Testis (tissue), 2 donors: ENCODE measurements at regions not wholly inside any gene's neighbourhood (a gene's known extent, or its start where the extent isn't known, plus 50 kb on each side); places are given as distances from the start of the nearest gene placed in this dataset.
"Not testable (repeated sequence)": the region's sequence is repeated elsewhere in the genome, so short reads cannot be mapped to it uniquely, and the experiment has no call there.

Experiments
- DNase-seq: peaks from one replicate; pipeline ENCODE4 v3.0.0-alpha.2; 2019
- H3K27ac ChIP-seq, 2 donors: fragments of 200-600 bp; sonication (generic); one replicate each; pipeline ENCODE4 v1.5.1; 2019
- H3K27me3 ChIP-seq: fragments of 200-600 bp; sonication (generic); one replicate; pipeline ENCODE4 v1.5.1; 2019
- H3K36me3 ChIP-seq: fragments of 200-600 bp; sonication (generic); one replicate; pipeline ENCODE4 v1.5.1; 2017; ENCODE audit warnings: low read depth; ENCODE audit errors: missing control alignments
- H3K4me1 ChIP-seq: fragments of 200-600 bp; sonication (generic); one replicate; pipeline ENCODE4 v1.5.1; 2019
- H3K4me3 ChIP-seq, 2 donors: fragments of 200-600 bp; sonication (generic); one replicate each; pipeline ENCODE4 v1.5.1; 2017 to 2019
- H3K9me3 ChIP-seq: fragments of 200-600 bp; sonication (generic); one replicate; pipeline ENCODE4 v1.5.1; 2017
- POLR2A ChIP-seq: fragments of 450-650 bp; IDR thresholded peaks from one replicate; pipeline ENCODE4 v1.6.1; 2017; ENCODE audit warnings: antibody characterized with exemption, mild to moderate bottlenecking, moderate library complexity
- WGBS, 2 donors: methylation state at CpG; one replicate each; pipeline ENCODE4 v1.1.5; 2018; 5-methylcytosine and 5-hydroxymethylcytosine counted together
- intact Hi-C: fragments of 100-400 bp; cut with DNase I; formaldehyde crosslinking; loops from one replicate; pipeline ENCODE4 v1.15.1; 2023; ENCODE audit warnings: low total_unique reads
- TF ChIP-seq, protein P1 (sequence below), 3 experiments: fragments of 450-650 bp in 2 of 3; fragments of 200-600 bp in 1 of 3; sonication (generic) in 1 of 3; IDR thresholded peaks; one replicate each; pipeline ENCODE4 v1.5.1; 2016 to 2019; ENCODE audit warnings: antibody characterized with exemption in 3 of 3, mild to moderate bottlenecking in 2 of 3, moderate library complexity in 1 of 3

DNA sequence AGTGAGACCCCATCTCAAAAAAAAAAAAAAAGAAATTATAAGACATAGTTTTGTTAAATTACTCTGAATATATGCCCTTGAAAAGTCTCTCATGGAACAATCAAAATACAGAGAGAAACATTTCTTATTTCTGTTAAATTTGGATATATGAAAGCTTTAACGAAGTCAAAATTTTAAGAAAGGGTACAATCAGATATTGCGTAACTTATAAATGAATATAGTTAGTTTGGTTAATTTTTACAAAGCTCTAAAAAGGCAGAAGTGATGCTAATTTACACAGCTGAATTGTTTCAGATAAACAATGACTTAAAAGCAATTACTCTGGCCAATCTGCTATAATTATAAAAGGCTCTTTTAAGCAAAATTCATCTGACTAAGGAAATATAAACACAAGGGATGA lies 611.6 kb upstream of the CCDC179 start:
- H3K4me1 ChIP-seq: no peaks in the 10 kb centered on the region
- TF ChIP-seq POLR2A: no peak
- TF ChIP-seq, protein P1, sequence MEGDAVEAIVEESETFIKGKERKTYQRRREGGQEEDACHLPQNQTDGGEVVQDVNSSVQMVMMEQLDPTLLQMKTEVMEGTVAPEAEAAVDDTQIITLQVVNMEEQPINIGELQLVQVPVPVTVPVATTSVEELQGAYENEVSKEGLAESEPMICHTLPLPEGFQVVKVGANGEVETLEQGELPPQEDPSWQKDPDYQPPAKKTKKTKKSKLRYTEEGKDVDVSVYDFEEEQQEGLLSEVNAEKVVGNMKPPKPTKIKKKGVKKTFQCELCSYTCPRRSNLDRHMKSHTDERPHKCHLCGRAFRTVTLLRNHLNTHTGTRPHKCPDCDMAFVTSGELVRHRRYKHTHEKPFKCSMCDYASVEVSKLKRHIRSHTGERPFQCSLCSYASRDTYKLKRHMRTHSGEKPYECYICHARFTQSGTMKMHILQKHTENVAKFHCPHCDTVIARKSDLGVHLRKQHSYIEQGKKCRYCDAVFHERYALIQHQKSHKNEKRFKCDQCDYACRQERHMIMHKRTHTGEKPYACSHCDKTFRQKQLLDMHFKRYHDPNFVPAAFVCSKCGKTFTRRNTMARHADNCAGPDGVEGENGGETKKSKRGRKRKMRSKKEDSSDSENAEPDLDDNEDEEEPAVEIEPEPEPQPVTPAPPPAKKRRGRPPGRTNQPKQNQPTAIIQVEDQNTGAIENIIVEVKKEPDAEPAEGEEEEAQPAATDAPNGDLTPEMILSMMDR (IDR thresholded peaks at IDR 0.05): no peak
- DNase-seq: no peak
- H3K27me3 ChIP-seq: no peaks in the 10 kb centered on the region
- no peaks in the 10 kb centered on the region for H3K36me3 ChIP-seq
- H3K9me3 ChIP-seq: no peaks in the 10 kb centered on the region
- no peak overlapping the region for H3K27ac ChIP-seq
- no peak overlapping the region for H3K4me3 ChIP-seq
- intact Hi-C loops: no loop called here
- WGBS, 2 donors: 49 to 74% methylated on average over 2 of the region's 2 CpGs

DNA sequence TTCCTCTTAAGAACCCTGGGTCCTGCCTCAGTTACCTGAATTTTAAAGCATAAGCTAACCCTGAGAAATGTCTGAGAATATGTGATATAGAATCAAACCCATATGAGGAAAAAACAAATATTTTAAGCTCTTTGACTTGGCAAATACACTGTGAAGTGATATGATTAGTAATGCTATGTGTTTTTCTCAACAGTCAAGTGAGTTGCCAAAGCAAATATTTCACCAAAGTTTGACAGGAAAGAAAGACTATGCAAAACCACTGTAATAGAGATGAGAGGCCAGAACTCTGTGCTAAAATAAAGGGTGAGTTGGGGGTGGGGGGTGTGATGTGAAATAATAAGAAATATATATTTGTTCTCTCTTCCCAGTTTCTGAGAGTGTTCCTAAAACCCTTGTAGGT lies 613.5 kb upstream of the CCDC179 start:
- DNase-seq: no peak
- TF ChIP-seq, protein P1 (IDR thresholded peaks at IDR 0.05): no peak
- no peak for TF ChIP-seq POLR2A
- no peaks in the 10 kb centered on the region for H3K4me1 ChIP-seq

DNA sequence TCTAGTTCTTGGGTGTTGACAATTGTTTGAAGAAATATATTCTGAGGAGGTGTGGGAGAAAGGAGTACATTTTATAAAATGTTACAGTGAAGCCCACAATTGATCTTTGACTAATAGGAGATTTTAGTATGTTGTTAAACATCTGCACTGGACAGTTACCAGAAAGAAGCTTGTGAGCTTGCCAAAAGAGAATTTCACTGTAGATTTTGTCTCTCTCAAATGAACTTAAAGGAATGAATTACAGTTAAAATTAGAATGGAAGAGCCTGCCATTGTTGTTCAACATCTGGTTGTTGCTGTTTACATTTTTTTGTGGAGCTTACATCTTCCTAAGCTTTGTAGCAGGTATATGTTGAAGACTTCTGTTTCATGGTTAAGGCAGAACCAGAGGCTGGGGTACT lies 620.5 kb upstream of the CCDC179 start:
- H3K36me3 ChIP-seq: no peaks in the 10 kb centered on the region
- H3K27ac ChIP-seq: no peak overlapping the region
- no peak for DNase-seq
- H3K4me1 ChIP-seq: no peaks in the 10 kb centered on the region
- H3K9me3 ChIP-seq: no peaks in the 10 kb centered on the region
- TF ChIP-seq, protein P1 (IDR thresholded peaks at IDR 0.05): no peak
- no peak for TF ChIP-seq POLR2A
- H3K27me3 ChIP-seq: no peaks in the 10 kb centered on the region
- H3K4me3 ChIP-seq: no peak overlapping the region
- intact Hi-C loops: no loop called here

More for the DNA sequence above, 613.5 kb upstream of the CCDC179 start:
- H3K36me3 ChIP-seq: no peaks in the 10 kb centered on the region
- H3K27me3 ChIP-seq: no peaks in the 10 kb centered on the region
- no peak overlapping the region for H3K4me3 ChIP-seq
- H3K27ac ChIP-seq: no peak overlapping the region
- H3K9me3 ChIP-seq: no peaks in the 10 kb centered on the region
- intact Hi-C loops: no loop called here

DNA sequence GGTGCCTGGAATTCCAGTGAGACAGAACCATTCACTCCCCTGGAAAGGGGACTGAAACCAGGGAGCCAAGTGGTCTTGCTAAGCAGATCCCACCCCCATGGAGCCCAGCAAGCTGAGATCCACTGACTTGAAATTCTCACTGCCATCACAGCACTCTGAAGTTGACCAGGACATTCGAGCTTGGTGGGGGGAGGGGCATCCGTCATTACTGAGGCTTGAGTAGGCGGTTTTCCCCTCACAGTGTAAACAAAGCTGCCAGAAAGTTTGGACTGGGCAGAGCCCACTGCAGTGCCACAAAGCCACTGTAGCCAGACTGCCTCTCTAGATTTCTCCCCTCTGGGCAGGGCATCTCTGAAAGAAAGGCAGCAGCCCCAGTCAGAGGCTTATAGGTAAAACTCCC lies 623.9 kb upstream of the CCDC179 start:
- intact Hi-C loops: not testable (repeated sequence)
- WGBS, 2 donors: 60 to 65% methylated on average over 2 to 3 of the region's 3 CpGs

DNA sequence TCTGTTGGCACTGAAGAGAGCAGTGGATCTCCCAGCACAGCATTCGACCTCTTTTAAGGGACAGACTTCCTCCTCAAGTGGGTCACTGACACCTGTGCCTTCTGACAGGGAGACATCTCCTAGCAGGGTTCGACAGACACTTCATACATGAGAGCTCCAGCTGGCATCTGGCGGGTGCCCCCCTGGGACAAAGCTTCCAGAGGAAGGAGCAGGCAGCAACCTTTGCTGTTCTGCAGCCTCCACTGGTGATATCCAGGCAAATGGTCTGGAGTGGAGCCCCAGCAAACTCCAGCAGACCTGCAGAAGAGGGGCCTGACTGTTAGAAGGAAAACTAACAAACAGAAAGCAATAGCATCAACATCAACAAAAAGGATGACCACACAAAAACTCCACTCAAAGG lies 624.3 kb upstream of the CCDC179 start:
- H3K36me3 ChIP-seq, intact Hi-C loops, H3K27me3 ChIP-seq, H3K27ac ChIP-seq, H3K4me1 ChIP-seq, DNase-seq, H3K4me3 ChIP-seq, H3K9me3 ChIP-seq: not testable (repeated sequence)
- 91 to 100% methylated on average over 1 to 3 of the region's 3 CpGs for WGBS, 2 donors

More for the DNA sequence above, 623.9 kb upstream of the CCDC179 start:
- not testable (repeated sequence) for H3K36me3 ChIP-seq, DNase-seq, H3K9me3 ChIP-seq, H3K27me3 ChIP-seq, H3K4me1 ChIP-seq, H3K4me3 ChIP-seq, H3K27ac ChIP-seq

DNA sequence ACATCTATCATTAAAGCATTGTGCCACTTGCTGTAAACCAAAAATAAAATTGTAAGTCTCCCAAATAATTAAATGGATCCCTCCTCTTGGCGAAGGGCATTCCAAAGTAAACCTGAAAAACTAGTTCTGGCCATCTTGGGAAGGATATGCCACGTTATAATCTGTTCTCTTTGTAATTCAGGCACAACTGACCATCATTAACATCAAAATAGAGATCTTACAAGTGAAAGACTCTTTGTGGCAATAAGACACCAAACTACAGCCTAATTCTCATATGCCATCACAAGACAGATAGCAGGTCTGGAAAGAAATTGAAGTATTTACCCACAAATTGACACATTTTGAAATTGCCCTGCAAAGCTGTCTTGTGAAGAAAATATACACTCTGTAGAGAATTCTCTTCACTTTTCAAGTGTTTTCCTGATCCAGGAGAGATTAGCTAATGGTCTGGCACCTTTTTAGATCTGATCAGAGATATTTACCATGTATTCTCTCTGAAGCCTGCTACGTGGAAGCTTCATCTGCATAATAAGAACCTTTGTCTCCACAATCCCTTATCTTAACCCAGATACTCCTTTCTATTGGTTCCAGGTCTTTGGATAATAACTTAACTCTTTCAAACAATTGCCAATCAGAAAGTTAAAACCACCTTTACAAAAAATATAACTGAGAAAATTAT lies 630.4 kb upstream of the CCDC179 start:
- no peaks in the 10 kb centered on the region for H3K36me3 ChIP-seq
- no peaks in the 10 kb centered on the region for H3K4me1 ChIP-seq
- no peaks in the 10 kb centered on the region for H3K27me3 ChIP-seq
- no peak overlapping the region for H3K4me3 ChIP-seq
- TF ChIP-seq, protein P1 (IDR thresholded peaks at IDR 0.05): no peak
- no peak for TF ChIP-seq POLR2A
- WGBS, 2 donors: 55 to 71% methylated on average over 3 of the region's 3 CpGs
- no peak for DNase-seq
- H3K9me3 ChIP-seq: no peaks in the 10 kb centered on the region
- H3K27ac ChIP-seq: no peak overlapping the region
- intact Hi-C loops: no loop called here
